ENCODE measurements at regions not wholly inside any gene's neighbourhood (a gene's known extent, or its start where the extent isn't known, plus 50 kb on each side); places are given as distances from the start of the nearest gene placed in this dataset.
A peak's percentile ranks its signal among the peaks of the same experiment; 100 is the strongest.

GRCh38 chr4:112894951-112895350 lies 154.5 kb upstream of the ANK2 start:
- DNase-seq (ENCODE audit: low spot score): no peak

- peak; percentile 86 for DNase-seq (ENCODE audit: low spot score)
Observed at GRCh38 chr4:112895811-112896608, 153.4 kb upstream of the ANK2 start.

GRCh38 chr4:112896609-112897190 lies 152.8 kb upstream of the ANK2 start:
- peak; percentile 16 for DNase-seq (ENCODE audit: low spot score)

- no peak for DNase-seq (ENCODE audit: low spot score)
Observed at GRCh38 chr4:112897543-112897942, 151.9 kb upstream of the ANK2 start.

- no peak for DNase-seq (ENCODE audit: low spot score)
Observed at GRCh38 chr4:112898357-112899141, 150.9 kb upstream of the ANK2 start.

- no peak for DNase-seq (ENCODE audit: low spot score)
Observed at GRCh38 chr4:112900416-112900815, 149.0 kb upstream of the ANK2 start.

- DNase-seq (ENCODE audit: low spot score): peak; percentile 60
Observed at GRCh38 chr4:112901962-112902411, 147.5 kb upstream of the ANK2 start.

GRCh38 chr4:112905728-112906127 lies 143.7 kb upstream of the ANK2 start:
- DNase-seq (ENCODE audit: low spot score): no peak

GRCh38 chr4:112908511-112908910 lies 140.9 kb upstream of the ANK2 start:
- no peak for DNase-seq (ENCODE audit: low spot score)

GRCh38 chr4:112910109-112910736 lies 139.2 kb upstream of the ANK2 start:
- peak; percentile 84 for DNase-seq (ENCODE audit: low spot score)

GRCh38 chr4:112916868-112917267 lies 132.6 kb upstream of the ANK2 start:
- no peak for DNase-seq (ENCODE audit: low spot score)

- DNase-seq (ENCODE audit: low spot score): no peak
Observed at GRCh38 chr4:112923516-112923915, 125.9 kb upstream of the ANK2 start.

GRCh38 chr4:112926819-112927218 lies 122.6 kb upstream of the ANK2 start:
- DNase-seq (ENCODE audit: low spot score): no peak

GRCh38 chr4:112927544-112927943 lies 121.9 kb upstream of the ANK2 start:
- DNase-seq (ENCODE audit: low spot score): no peak

- no peak for DNase-seq (ENCODE audit: low spot score)
Observed at GRCh38 chr4:112931001-112931400, 118.5 kb upstream of the ANK2 start.

- no peak for DNase-seq (ENCODE audit: low spot score)
Observed at GRCh38 chr4:112933790-112934189, 115.7 kb upstream of the ANK2 start.

- DNase-seq (ENCODE audit: low spot score): peak; percentile 68
Observed at GRCh38 chr4:112938461-112939058, 110.9 kb upstream of the ANK2 start.

GRCh38 chr4:112939901-112940300 lies 109.6 kb upstream of the ANK2 start:
- DNase-seq (ENCODE audit: low spot score): no peak

GRCh38 chr4:112940336-112940735 lies 109.1 kb upstream of the ANK2 start:
- no peak for DNase-seq (ENCODE audit: low spot score)

GRCh38 chr4:112942077-112942476 lies 107.4 kb upstream of the ANK2 start:
- no peak for DNase-seq (ENCODE audit: low spot score)

GRCh38 chr4:112942997-112943396 lies 106.5 kb upstream of the ANK2 start:
- no peak for DNase-seq (ENCODE audit: low spot score)

- DNase-seq (ENCODE audit: low spot score): no peak
Observed at GRCh38 chr4:112944006-112944405, 105.4 kb upstream of the ANK2 start.
